ENCODE measurements at regions not wholly inside any gene's neighbourhood (a gene's known extent, or its start where the extent isn't known, plus 50 kb on each side); places are given as distances from the start of the nearest gene placed in this dataset.

- no peak overlapping the region for H3K4me3 ChIP-seq (ENCODE audit: low read depth in 2 of 2, low read length in 1 of 2)
- no peaks in the 10 kb centered on the region for H3K9me2 ChIP-seq
- H3K36me3 ChIP-seq (replicated peaks in 1 of 2; ENCODE audit: control insufficient read depth in 1 of 2, insufficient read depth in 2 of 2, low read length in 1 of 2) = no peaks in the 10 kb centered on the region
- H2AFZ ChIP-seq (ENCODE audit: low read depth) = no peak overlapping the region
- no peak overlapping the region for H3K27ac ChIP-seq (ENCODE audit: low read depth in 2 of 2, low read length in 1 of 2)
- WGBS (ENCODE audit: low lambda C conversion rate) = 34% methylated on average over 5 of the region's 5 CpGs
- TF ChIP-seq NFIC (IDR thresholded peaks at IDR 0.05; ENCODE audit: borderline replicate concordance) (no peak), USF1 (IDR thresholded peaks at IDR 0.05; ENCODE audit: borderline replicate concordance, low read depth) (no peak), MXI1 (IDR thresholded peaks at IDR 0.05; ENCODE audit: low read depth, low read length) (no peak), USF2 (IDR thresholded peaks at IDR 0.05; ENCODE audit: borderline replicate concordance, low read depth, low read length) (no peak), JUND (IDR thresholded peaks at IDR 0.05) (no peak), MEF2A (IDR thresholded peaks at IDR 0.05; ENCODE audit: borderline replicate concordance, low read depth) (no peak), EP300 (IDR thresholded peaks at IDR 0.05; ENCODE audit: borderline replicate concordance in 1 of 2, low read depth in 1 of 2, low read length in 1 of 2) (no peak), CTCF (IDR thresholded peaks at IDR 0.05) (no peak), EZH2phosphoT487 (IDR thresholded peaks at IDR 0.05; ENCODE audit: borderline replicate concordance, low read depth) (no peak), TAF1 (IDR thresholded peaks at IDR 0.05; ENCODE audit: borderline replicate concordance, low read depth, low read length) (no peak), FOXJ3 (CRISPR knock-in tag; IDR thresholded peaks at IDR 0.05) (no peak), YY1 (IDR thresholded peaks at IDR 0.05; ENCODE audit: low read depth) (no peak), POLR2AphosphoS5 (IDR thresholded peaks at IDR 0.05; ENCODE audit: low read depth, low read length) (no peak), SMC3 (IDR thresholded peaks at IDR 0.05; ENCODE audit: low read depth, low read length) (no peak), ELF1 (IDR thresholded peaks at IDR 0.05) (no peak), RXRA (IDR thresholded peaks at IDR 0.05; ENCODE audit: borderline replicate concordance, low read depth) (no peak), IRF3 (IDR thresholded peaks at IDR 0.05; ENCODE audit: low read depth, low read length) (no peak), RFX5 (IDR thresholded peaks at IDR 0.05; ENCODE audit: low read length) (no peak)
- H3K4me2 ChIP-seq = no peak overlapping the region
- no peaks in the 10 kb centered on the region for H3K27me3 ChIP-seq (ENCODE audit: insufficient read depth)
- CTCF ChIA-PET = interaction anchor here (1.0 kb wide), 1 partner anchor 10 kb away, joined by 3 read pairs; no protein-coding TSS in a partner anchor
- no peaks in the 10 kb centered on the region for H3K79me2 ChIP-seq (ENCODE audit: insufficient read depth)
- POLR2A ChIA-PET = no interaction called here
- H4K20me1 ChIP-seq (ENCODE audit: insufficient read depth) = no peaks in the 10 kb centered on the region
- no peak overlapping the region for H3K9ac ChIP-seq
- no peaks in the 10 kb centered on the region for H3K9me3 ChIP-seq
- DNase-seq = no peak
- H3F3A ChIP-seq (replicated peaks; ENCODE audit: insufficient read depth) = no peaks in the 10 kb centered on the region
- no peaks in the 10 kb centered on the region for H3K4me1 ChIP-seq (ENCODE audit: control insufficient read depth in 1 of 2, insufficient read depth in 2 of 2, low read depth in 1 of 2, low read length in 1 of 2)
These were observed 206.5 kb upstream of the BTBD3 start for GRCh38 chr20:11711214-11711613.
